Activated CD4-positive, CD25-positive, alpha-beta regulatory T cell treated with anti-CD3 and anti-CD28 coated beads, Interleukin-2, amount 50 U/mL, for 24 hours (primary cell): ENCODE measurements at regions not wholly inside any gene's neighbourhood (a gene's known extent, or its start where the extent isn't known, plus 50 kb on each side); places are given as distances from the start of the nearest gene placed in this dataset.
"Not testable (repeated sequence)": the region's sequence is repeated elsewhere in the genome, so short reads cannot be mapped to it uniquely, and the experiment has no call there.

ENCODE experiments used
- ATAC-seq, 2 donors: fragments of 150-1000 bp; cut with Tn5 transposase; one replicate each; pipeline ENCODE4 v1.10.0; 2021; ENCODE audit warnings: mild to moderate bottlenecking in 1 of 2, moderate library complexity in 1 of 2

DNA sequence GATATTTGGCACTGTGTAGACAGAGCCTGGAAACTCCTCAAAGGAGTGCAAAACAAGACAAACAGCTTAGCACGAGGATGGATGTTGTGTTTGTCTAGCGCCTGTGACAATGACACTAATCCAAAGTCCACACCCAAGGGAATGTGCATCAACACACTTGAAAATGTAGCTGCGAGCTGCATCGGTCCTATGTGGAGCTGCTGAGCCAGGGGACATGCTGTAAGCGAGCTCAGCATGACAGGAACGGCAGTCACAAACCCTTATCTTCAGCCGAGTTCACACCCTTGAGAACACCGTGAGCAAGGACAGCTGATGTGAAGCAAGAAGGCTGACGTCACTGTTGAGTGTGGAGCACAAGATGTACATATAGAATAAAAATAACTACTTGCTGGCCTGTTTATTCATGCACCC is 684.3 kb downstream of the QKI start:
- ATAC-seq = no peak

DNA sequence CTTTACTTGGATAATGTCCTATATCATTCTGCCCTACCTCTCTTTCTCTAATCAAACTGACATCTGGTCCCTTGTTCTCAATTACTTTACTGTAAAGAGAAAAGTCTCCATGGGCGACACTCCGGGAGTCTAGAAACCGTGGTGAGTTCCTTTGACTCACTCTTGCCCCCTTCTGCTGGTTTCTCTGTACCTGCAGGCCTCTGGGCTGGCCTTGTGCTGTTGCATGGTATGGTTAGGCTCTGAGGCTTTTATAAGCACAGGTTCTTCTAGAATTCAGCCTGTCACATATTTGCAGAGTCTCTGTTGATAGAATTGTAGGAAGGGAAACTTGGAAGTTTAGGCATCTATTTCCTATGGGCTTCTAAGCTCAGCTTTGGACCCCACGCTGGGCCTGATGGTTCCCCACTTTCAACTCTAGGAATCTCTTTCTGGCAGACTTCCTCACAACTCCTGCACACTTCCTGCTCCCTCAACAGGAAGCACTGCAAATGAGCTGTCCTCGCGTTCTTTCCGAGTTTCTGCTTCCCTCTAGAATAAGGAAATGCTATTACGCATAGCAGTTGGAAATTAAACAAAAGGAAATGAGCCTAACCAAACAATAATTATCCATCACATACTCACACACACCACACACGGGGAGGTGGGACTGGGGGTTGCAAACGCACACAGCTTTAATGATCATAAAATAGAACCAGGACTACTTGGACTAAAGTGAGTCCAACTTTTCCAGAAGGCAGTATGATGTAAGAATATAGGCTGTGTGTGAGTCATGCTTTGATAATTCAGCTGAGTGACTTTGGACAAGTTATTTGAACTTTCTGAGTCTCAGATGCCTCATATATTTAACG is 683.3 kb downstream of the QKI start:
- no peak for ATAC-seq

DNA sequence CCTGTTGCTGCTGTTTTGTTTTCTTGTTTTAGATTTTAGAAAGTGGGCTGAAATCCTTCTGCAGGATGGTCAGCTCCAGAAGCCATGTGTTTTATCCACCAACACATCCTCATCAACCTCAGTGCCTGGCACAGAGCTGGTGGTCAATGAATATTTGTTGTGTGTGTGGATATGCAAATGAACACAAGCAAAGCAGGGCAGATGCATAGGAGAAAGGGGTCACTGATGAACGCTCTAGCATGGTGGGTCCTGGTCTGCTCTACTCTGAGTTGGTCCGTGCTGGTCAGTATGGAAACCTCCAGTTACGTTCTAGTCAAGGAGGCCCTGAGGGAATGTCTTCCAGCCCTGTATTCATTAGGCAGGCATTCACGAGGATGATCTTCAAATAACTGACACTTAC is 682.5 kb downstream of the QKI start:
- no peak for ATAC-seq

DNA sequence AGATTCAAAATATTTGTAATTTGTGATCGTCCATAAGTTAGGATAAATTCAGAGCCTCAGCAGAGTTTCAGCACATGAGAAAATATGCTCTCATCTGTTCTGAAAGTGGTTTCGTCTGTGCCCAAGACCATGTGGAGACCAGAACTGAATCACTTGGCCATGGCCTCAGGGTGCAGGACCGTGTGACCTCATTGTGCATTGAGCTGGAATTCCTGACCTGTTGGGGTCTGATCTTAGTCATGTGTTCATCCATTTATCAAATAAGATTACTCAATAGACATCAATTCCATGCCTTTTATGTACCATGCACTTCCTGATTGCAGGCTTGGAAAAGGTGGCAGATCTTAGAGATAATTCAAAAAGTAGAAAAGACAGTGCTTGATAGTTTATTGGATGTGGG is 680.5 kb downstream of the QKI start:
- ATAC-seq = no peak

DNA sequence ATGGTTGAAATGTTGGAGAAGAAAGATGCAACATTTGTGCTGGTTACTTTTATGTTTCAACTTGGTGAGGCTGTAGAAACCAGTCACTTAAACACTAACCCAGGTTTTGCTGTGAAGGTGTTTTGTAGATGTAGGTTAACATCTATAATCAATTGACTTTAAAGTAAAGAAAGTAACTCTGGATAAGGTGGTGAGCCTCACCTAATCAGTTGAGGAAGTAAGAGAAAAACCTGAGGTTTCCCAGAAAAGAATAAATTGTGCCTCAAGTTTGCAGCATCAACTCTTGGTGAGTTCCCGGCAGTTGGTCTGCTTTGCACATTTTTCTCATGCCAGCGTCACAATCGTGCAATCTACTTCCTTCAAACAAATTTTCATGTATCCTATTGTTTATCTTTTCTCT is 673.4 kb downstream of the QKI start:
- no peak for ATAC-seq

DNA sequence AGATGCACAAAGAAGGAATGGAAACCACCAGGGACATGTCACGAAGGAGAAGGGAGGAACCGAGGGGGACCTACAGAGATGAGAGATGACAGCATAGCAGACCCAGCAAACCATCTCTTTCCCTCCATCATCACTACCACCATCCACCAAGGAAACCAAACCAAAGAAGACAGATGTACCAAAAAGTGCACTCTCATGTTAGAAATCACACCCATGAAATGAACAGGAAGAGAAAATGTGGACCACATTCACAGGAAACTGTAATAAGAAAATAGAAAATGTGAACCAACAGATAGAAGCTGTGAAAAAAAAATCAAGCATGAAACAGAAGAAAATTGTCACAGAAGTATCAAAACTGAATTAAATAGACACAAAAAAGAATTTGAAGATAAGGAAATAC is 672.7 kb downstream of the QKI start:
- no peak for ATAC-seq

DNA sequence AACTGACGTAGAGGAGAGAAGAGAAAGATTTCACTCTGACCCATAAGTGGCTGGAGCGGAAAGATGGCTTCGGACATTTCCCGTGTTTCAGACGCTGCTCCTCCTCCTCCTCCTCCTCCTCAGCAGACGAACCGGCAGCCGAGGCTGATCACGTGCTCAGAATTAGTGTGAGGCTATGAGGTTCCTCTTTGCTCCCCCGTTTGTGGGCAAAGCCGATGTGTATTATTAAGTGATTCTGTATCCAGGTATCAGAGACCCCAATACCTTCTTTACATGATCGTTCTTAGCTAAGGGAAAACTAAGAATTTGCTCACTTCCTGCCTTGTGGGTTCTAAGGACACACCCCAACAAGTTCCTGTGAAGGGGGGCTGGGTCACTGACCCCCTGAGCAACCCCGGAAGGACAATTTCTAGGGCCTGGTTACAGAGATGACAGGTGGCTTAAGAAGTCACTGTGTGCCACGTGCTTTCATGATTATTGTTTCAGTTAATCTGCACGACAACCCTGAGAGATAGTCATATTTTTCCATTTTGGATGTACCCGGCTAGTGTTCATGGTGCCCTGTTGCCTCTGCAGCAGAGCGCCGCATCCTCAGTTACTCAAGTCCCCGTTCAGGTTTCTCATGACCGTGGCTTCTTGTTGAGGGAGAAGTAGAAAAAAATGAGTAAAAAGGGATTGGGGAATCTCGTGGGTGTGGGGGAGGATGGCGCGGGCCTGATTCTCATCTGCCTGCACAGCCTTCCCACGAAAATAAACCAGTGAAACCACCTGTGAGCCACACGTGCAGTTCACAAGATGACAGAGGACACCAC is 671.8 kb downstream of the QKI start:
- no peak for ATAC-seq

DNA sequence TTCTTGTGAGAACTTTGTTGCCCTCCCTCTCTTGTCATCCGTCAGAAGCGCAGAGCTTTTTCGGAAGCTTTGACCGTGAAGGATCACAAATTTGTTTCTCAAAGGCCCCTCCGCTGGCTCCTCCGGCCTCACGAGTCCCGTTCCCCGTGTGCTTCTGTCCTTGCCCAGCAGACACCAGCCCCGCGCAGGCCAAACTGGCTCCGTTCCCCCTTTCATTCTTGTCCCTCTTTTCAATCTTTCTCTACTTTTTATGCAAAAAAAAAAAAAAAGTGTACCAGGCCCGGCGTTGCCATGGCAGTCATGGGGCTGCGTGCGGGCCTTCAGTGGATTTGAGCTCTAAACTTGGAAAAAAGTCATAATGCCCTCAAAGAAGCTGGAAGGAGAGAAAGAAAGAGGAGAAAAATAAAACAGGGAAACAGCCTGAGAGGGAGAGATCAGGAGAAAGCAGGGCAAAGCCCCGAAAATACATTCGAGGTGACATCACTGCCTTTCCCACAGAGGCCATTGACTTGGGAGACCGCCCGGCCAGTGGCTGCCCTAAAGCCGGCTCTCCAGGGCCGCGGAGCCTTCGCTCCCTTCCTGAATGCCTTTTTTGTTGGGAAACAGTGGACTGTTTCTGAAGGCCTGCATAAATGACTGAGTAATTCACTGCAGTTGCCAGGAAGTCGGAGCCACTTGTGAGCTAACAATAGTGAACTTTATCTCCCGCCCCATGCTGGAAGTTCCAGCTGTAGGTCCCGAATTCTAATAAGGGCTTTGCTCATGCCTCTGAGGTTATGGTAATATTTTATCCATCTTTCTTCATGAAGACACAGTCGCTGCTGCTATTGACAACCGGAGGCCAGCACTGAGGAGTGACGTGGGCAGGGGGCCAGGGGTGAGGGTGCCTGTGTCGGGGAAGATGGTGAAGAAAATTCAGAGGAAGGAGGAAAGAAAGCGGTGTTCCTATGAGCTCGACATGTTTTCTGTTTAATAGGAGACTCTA is 670.9 kb downstream of the QKI start:
- ATAC-seq = no peak

DNA sequence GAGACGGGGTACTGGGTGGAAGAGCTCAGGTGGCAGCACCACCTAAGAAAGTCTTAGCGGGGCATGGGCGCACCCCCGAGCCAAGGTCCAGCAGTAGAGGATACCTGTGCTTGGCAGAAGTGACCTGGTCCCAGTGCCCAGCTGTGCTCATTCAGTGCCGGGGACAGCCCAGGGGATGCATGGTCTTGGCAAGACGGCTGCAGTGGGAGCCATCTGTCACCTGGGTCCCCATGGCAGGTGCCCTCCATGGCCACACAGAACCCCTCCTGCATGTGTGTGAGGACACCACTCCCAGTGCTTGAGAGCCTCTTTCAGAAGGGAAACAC is 664.7 kb downstream of the QKI start:
- ATAC-seq = no peak

DNA sequence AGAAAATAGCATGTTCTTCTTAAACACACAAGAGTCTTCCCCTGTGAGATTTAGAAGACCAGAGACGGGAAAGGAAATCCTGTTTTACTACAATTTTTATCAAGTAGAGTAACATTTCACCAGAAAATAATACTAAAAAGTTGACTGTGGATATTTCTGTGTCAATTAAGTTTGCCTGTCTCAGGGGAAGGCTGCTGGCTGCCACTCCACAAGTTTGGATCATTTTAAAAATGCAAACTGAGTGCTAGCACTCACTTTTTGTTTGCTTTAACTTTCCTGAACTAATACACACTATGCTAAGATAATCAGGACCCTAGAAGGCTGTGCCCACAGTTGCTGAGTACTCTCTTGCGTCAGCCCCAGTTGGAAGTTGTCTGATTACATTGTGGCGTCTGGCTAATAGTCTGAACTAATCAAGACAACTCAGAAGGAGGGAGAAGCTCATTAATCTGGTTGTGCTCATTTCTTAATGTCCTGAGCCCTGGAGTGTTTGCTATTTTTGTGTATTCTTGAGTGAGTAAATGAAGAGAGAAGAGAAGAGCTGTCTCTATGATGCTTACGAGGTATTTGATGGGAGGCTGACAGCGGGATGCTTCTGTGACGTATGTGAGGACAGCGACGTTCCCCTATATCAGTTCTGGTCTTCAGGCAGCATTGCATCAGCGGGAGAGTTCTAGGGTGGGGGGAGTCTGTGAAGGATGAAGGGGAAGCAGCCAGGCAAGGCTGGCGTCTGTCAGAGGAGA is 664.2 kb downstream of the QKI start:
- ATAC-seq = no peak

DNA sequence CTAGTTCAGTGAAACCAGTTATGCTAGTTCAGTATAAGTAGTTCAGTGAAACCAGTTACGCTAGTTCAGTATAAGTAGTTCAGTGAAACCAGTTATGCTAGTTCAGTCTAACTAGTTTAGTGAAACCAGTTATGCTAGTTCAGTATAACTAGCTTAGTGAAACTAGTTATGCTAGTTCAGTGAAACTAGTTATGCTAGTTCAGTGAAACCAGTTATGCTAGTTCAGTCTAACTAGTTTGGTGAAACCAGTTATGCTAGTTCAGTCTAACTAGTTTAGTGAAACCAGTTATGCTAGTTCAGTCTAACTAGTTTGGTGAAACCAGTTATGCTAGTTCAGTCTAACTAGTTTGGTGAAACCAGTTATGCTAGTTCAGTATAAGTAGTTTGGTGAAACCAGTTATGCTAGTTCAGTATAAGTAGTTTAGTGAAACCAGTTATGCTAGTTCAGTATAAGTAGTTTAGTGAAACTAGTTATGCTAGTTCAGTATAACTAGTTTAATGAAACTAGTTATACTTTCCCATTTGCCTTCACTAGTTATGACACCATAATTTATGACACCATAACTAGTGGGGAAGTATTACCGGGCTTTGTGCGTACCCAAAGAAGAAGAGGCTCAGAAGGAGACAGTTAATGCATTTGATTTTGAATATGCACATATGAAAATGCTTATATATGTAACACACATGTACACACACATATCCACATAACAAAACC is 662.5 kb downstream of the QKI start:
- not testable (repeated sequence) for ATAC-seq

DNA sequence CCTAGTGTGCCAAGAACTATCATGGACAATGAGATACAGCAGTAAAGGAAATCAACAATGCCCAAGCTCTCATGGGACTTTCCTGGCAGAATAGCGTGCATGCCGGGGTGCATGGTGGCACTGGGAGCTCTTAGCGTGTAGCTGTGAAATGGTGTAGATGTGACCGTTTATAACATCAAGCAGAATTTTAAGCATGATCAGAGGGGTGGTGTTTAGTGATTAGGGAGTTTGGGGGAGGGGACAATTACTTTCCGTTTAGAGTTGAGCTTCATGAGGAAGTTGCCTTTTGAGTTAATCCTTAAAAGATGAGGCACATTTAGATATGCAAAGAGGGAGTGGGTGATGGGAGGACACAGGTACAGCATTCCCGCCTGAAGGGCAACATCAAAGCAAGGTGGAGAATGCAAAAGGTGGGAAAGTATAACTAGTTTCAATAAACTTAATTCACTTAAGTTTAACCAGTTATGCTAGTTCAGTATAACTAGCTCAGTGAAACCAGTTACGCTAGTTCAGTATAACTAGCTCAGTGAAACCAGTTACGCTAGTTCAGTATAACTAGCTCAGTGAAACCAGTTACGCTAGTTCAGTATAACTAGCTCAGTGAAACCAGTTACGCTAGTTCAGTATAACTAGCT is 661.6 kb downstream of the QKI start:
- ATAC-seq = no peak

DNA sequence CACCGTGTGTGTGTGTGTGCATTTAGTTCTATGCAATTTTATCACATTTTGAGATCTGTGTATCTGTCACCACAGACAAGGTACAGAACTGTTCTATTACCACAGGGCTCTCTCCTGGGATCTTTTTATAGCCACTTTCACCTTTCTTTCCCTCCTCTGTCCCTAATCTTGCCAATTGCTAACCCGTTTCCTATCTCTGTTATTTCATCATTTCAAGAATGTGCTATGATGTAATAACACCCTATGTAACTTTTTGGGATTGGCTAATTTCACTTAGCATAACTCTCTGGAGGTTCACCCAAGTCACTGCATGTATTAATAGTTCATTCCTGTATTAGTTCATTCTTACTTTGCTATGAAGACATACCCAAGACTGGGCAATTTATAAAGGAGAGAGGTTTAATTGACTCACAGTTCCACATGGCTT is 657.7 kb downstream of the QKI start:
- no peak for ATAC-seq

DNA sequence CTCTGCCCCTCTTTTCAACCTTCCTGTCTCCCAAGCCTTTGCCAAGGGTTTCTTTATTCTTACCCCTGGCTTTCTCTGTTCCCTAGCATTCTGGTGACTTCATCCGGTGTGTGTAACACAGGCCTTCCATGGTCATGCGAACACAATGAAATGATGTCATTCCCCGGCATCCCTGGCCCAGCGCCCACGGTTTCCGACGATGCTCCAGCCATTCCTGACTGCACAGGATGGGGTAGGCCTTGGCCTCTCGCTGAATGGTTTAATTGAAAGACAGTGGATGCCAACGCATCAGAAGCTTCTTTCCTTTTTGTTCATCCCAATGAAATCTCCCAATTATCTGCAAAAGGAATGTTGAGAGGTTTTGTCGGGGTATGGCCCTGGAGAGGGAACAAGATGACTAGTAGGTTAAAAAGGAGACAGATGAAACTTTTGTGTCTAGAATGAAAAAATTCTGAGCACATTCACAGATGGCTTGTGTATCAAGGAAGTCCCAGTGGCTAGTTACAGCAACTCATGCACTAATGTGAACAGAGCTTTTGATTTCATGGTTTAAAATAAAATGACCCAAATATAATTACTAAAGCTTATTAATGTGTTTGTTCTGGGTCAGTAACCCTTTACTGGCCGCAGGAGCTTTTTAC is 655.0 kb downstream of the QKI start:
- no peak for ATAC-seq

DNA sequence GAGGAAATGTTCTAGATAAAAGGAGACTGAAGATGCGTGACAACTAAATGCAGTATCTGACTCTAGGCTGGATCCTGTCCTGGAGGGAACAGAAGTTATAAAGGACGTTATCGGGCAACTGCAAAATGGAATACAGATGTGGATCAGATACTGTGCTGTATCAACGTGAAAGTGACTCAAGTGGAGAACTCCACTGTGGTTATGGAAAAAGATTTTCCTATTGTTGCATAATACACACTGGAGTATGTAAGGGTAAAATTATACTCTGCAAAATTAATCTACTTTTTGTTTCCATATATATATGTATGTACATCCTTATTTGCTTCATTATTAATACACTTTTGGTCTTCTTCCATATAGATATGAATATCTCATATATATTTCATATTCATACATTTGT is 654.0 kb downstream of the QKI start:
- ATAC-seq = no peak

DNA sequence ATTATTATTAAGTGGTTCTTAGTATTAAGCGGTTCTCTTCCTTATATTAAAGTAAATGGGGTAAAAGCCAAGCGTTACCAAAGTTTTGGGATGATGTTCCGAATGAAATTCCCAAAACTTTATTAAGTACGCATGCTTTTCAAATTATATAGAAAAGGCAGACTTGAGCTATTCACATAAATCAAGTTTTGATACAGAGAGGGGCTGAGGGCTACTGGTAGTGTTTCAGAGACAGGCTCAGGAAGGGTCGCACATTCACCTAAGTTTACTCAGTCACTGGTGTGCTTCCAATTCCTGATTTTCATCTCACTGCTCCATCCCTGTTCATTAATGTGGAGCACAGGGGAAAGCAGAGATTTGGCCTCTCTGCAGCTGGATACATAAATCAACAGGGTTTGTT is 652.2 kb downstream of the QKI start:
- no peak for ATAC-seq

DNA sequence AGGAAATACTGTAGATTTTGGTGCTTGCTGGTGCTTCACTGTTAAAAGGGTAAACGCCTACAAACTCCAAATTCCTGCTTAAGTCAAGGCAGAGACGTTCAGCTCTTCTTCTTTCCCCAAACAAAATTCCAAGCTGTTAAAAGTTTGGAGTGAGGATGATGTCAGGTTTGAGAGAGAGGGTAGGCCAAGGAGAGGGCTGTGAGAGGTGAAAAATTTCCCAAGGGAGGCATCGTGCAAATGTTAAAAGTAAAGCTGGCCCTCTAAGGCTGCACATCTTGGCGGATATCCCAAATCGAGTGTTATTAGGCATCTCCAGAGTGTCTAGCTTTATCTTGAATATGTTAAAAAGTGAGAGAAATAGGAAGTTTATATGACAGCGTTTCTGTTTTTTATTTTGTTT is 651.8 kb downstream of the QKI start:
- ATAC-seq = no peak

DNA sequence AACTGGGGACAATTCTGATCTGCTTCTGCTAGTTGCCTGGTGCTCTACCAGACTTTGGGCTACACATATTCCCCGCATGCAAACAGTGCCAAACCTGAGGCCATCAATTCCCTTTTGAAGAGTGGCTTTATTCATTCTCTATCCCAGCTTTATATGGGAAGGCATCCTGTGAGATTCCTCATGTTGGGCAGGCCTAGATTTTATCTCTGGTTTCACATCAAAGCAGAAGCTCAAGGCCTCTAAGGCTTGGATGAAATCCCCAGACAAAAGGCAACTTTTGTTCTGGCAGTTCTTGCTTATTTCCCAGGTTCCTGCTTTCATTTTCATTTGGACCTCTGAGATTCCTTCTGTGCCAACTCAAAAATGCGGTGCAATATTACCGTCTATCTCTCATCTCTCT is 648.8 kb downstream of the QKI start:
- ATAC-seq = no peak

DNA sequence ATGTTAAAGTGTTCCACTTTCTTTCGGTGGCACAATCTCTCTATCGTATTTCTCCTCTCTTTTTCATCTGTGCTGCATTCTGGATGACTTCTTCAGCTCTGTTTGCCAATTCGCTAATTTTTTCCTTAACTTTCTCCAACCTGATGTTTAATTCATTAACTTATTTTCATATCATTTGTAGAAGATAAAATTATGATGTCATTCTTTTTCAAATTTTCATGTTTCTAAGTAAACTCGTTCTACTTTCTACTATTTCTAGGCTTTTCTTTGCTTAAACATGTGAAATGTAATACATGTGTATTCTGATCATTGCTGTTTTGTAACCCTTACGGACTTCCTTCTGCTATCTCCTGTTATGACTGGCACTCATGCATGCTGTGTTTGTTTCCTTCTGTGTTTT is 648.4 kb downstream of the QKI start:
- no peak for ATAC-seq

DNA sequence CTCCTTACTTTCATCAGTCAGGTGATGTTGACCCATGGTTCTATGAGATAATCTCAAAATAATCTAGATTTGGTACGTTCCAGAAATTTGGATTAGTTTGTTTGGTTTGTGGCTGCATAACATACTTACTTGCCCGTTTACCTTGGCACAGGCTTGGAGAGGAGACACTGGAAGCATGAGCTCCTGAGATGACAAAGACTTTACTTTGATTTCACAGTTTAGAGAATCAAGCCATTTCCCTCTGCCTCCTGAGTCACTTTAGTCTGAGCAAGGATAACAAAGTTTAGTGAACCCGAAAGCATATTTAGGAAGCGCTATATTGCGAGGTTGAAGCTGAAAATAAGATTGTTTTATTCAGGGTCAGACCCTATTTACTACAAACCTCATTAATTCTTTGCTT is 643.4 kb downstream of the QKI start:
- ATAC-seq = no peak

DNA sequence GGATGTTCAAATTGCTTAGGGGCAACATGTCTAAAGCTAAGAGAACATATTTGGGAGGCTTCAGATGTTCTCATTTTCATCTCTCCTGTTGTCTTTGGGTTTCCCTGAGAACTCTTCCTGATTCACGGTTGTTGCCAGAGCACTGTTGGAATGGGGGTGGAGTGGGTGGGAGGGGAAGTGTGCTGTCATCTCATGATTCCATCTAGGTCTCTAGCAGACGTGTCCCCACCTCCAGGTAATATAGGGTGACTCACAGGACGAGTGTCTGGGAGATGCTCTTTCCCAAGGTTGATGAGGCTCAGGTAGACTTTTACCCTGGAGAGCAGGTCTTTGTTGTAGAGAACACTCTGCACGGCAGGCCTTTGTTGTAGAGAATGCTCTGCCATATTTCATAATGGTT is 636.9 kb downstream of the QKI start:
- no peak for ATAC-seq
